GM10248 (cell line): ENCODE measurements at regions not wholly inside any gene's neighbourhood (a gene's known extent, or its start where the extent isn't known, plus 50 kb on each side); places are given as distances from the start of the nearest gene placed in this dataset.

ENCODE experiments used
- CTCF ChIA-PET: fragments of 300-600 bp; sonication (Branson Sonifier 250); formaldehyde crosslinking; extraction: SDS; loops from one replicate; lab custom pipeline; 2021; ENCODE audit warnings: antibody characterized with exemption; lab: Yijun Ruan, JAX
- POLR2A ChIA-PET: fragments of 350-650 bp; sonication (Branson Sonifier 250); formaldehyde crosslinking; extraction: SDS; loops from one replicate; lab custom pipeline; 2020; ENCODE audit warnings: antibody characterized with exemption; lab: Yijun Ruan, JAX
- DNase-seq: peaks from one replicate; pipeline ENCODE4 v3.0.0; 2012; ENCODE audit errors: extremely low spot score
- TF ChIP-seq, protein P1 (sequence below): IDR thresholded peaks from 2 replicates; pipeline ENCODE4 v1.5.1; 2012; ENCODE audit warnings: mild to moderate bottlenecking, low read depth; ENCODE audit errors: extremely low read depth, missing control alignments, control extremely low read depth

DNA sequence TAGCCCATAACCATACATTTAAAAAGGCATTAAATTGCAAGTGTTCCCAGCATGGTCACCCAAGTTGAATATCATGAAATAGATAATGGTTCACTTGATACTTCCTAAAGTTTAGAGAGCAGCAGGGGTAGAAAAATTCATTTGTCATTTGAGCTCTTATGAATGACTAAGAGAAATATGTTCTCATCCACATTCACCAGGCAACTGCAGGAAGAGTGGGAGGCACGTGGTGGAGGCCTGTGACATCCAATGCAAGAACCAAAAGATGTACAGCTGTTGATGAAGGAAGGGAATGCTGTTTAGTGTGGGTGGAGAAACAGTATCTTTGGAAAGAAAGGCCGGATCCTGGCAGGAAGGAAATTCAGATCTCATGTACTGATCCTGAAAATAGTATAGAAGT is 473.1 kb downstream of the ADGRL2 start:
- TF ChIP-seq, protein P1, sequence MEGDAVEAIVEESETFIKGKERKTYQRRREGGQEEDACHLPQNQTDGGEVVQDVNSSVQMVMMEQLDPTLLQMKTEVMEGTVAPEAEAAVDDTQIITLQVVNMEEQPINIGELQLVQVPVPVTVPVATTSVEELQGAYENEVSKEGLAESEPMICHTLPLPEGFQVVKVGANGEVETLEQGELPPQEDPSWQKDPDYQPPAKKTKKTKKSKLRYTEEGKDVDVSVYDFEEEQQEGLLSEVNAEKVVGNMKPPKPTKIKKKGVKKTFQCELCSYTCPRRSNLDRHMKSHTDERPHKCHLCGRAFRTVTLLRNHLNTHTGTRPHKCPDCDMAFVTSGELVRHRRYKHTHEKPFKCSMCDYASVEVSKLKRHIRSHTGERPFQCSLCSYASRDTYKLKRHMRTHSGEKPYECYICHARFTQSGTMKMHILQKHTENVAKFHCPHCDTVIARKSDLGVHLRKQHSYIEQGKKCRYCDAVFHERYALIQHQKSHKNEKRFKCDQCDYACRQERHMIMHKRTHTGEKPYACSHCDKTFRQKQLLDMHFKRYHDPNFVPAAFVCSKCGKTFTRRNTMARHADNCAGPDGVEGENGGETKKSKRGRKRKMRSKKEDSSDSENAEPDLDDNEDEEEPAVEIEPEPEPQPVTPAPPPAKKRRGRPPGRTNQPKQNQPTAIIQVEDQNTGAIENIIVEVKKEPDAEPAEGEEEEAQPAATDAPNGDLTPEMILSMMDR: no peak
- CTCF ChIA-PET: no interaction called here
- no peak for DNase-seq
- POLR2A ChIA-PET: no interaction called here

DNA sequence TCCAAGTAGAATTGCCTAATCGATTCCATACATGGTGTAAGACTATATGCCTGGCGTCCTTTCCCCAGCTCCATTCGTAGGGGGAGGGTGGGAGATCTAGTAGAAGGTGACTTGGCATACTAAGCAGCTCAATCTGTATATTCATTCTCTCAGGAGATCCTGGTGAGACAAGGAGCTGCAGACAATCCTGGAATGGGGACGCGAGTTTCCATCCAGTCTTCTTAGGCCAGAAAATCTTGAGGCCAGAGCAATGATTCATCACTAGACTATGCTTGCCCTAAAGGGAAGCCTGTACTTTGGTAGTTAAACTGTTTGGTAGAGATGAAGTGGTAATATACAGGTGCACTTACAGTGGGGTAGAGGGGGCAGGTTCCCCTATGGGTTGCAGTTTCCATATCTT is 468.7 kb downstream of the ADGRL2 start:
- CTCF ChIA-PET: interaction anchor here (1.0 to 1.5 kb wide), 3 partner anchors 8 to 42 kb away, joined by 3 read pairs; no protein-coding TSS in a partner anchor
- TF ChIP-seq, protein P1: no peak
- no peak for DNase-seq
- POLR2A ChIA-PET: no interaction called here

DNA sequence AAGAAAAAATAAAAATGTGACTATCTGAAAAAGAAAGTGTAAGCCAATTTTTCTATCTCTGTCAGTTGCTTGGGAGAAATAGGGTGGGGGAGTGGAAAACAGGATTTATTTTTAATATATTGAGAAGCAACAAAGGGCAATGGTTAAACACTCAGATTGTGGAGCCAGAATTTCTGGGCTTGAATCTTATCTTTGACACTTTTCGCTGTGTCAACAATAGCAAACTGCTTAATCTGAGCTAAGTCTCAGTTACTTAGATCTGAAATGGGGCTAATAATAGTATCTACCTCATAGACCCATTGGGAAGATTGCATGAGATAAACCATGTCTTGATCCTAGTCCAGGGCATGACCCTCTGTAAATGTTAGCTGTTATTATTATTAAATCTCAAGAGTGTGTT is 468.1 kb downstream of the ADGRL2 start:
- TF ChIP-seq, protein P1: no peak
- CTCF ChIA-PET: interaction anchor here (1.0 to 1.6 kb wide), 3 partner anchors 9 to 42 kb away, joined by 3 to 4 read pairs (median 3); no protein-coding TSS in a partner anchor
- no peak for DNase-seq
- POLR2A ChIA-PET: no interaction called here

DNA sequence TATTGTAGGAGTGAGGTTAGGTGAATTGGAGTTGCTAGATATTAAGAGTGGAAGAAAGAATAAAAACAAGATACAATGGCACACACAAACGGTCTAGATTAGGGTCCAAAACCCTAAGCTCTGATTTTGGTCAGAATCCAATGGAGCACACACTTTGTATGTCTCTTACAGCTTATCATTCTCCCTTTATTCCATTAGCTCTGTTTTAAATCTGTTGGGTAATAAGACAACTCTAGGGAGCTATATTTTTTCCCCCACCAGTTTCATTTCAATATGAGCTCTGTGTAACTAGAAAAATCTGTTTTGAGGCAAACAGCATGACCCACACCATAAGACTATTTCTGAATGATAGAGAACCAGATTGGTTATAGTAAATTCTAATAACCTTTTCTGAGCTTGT is 465.6 kb downstream of the ADGRL2 start:
- TF ChIP-seq, protein P1: no peak
- ChIA-PET CTCF (no interaction called here), POLR2A (no interaction called here)
- no peak for DNase-seq

DNA sequence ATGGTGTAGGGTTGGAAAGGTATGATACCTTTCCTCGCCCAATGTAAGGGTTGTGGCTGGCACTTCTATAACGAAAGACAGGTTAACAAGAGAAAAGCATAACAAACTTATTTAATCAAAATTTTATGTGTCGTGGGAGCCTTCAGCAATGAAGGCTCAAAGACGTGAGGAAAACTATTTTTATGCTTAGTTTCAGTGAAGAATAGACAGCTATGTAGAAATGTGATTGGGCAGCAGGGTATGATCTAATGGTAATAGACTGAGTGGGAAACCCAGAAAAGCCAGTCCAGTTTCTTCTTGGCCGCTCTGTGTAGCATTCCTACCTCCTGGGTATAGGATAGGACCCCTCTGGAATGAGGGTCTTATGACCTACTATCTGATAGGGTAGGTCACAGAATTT is 464.7 kb downstream of the ADGRL2 start:
- POLR2A ChIA-PET: no interaction called here
- DNase-seq: no peak
- CTCF ChIA-PET: no interaction called here
- TF ChIP-seq, protein P1: no peak

GRCh38 chr1:82264802-82265201 is 464.1 kb downstream of the ADGRL2 start:
- DNase-seq: no peak
- ChIA-PET CTCF (no interaction called here), POLR2A (no interaction called here)
- TF ChIP-seq, protein P1: no peak

- ChIA-PET CTCF (no interaction called here), POLR2A (no interaction called here)
- no peak for DNase-seq
- TF ChIP-seq, protein P1: no peak
These were observed 462.7 kb downstream of the ADGRL2 start for GRCh38 chr1:82263396-82263795.
